ENCODE measurements at regions not wholly inside any gene's neighbourhood (a gene's known extent, or its start where the extent isn't known, plus 50 kb on each side); places are given as distances from the start of the nearest gene placed in this dataset.

- POLR2A ChIA-PET = no interaction called here
- CTCF ChIA-PET = no interaction called here
- no peaks in the 10 kb centered on the region for H3K79me2 ChIP-seq (ENCODE audit: insufficient read depth, low read length)
- intact Hi-C loops (cut with micrococcal nuclease) = no loop called here
- RAD21 ChIA-PET (ENCODE audit: low non-redundant PET in 1 of 2, low total read pairs in 2 of 2, uncharacterized antibody in 2 of 2, unreplicated experiment in 2 of 2) = no interaction called here
- no peaks in the 10 kb centered on the region for H3K9me2 ChIP-seq (ENCODE audit: insufficient read depth)
- BruUV-seq (replicated peaks) = no TSS peak
- H3K4me2 ChIP-seq (ENCODE audit: low read length) = no peak overlapping the region
- no peak overlapping the region for H3K4me3 ChIP-seq (replicated peaks in 1 of 2; ENCODE audit: low read depth in 1 of 2, low read length in 2 of 2)
- DNase-seq (ENCODE audit: low read depth, low spot score) (no peak), ATAC-seq (no peak)
- TF ChIP-seq SP1 (IDR thresholded peaks at IDR 0.05; ENCODE audit: low read depth) (no peak), EZH2phosphoT487 (IDR thresholded peaks at IDR 0.05; ENCODE audit: borderline replicate concordance) (no peak), CBX3 (IDR thresholded peaks at IDR 0.05; ENCODE audit: low read depth) (no peak), FOSL1 (IDR thresholded peaks at IDR 0.05; ENCODE audit: low read depth) (no peak), CEBPB (IDR thresholded peaks at IDR 0.05; ENCODE audit: low read depth) (no peak), JUND (IDR thresholded peaks at IDR 0.05) (no peak), ZFX (IDR thresholded peaks at IDR 0.05) (no peak), TCF7L2 (IDR thresholded peaks at IDR 0.05; ENCODE audit: borderline replicate concordance, extremely low read depth, insufficient read depth, insufficient read length) (no peak)
- peaks cover 4 to 32% of the 10 kb centered on the region in 2 experiments; a peak in 2 of 4 replicates for H3K9me3 ChIP-seq (ENCODE audit: control insufficient read depth in 1 of 2, insufficient read depth in 1 of 2, low read depth in 1 of 2, low read length in 2 of 2)
- no peaks in the 10 kb centered on the region for H3K27me3 ChIP-seq (ENCODE audit: insufficient read depth, low read length)
- H3K27ac ChIP-seq (ENCODE audit: low read depth, low read length) = no peak overlapping the region
- no peak overlapping the region for H3K9ac ChIP-seq (ENCODE audit: low read length)
- H4K20me1 ChIP-seq (ENCODE audit: insufficient read depth) = no peaks in the 10 kb centered on the region
- no peaks in the 10 kb centered on the region for H3K4me1 ChIP-seq (ENCODE audit: control insufficient read depth in 1 of 2, insufficient read depth in 2 of 2, low read length in 2 of 2)
- H3K36me3 ChIP-seq (ENCODE audit: control insufficient read depth in 1 of 2, insufficient read depth in 2 of 2, low read length in 2 of 2) = no peaks in the 10 kb centered on the region
- H2AFZ ChIP-seq (ENCODE audit: low read depth, low read length, poor library complexity, severe bottlenecking) = no peak overlapping the region
Observed at GRCh38 chr2:116879650-116880160, 934.8 kb upstream of the DDX18 start.

DNA sequence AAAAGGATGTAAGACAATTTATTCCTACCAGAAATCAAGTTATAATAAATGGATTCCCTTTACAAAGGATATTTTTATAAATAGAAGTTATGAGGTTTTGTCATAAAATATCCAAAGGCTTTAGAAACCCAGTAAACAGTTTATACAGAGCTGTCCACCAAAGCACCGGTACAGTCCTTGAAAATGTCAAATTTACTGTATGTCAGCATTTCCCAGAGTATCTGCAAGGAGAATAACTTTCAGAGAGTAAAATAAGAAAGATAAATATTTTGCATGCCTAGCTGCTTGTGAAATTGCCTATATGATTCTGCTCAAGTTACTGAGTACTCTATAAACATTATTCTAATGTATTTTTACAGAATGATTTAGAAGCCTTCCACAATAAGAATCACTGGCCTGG is 923.3 kb upstream of the DDX18 start:
- peaks cover 12 to 24% of the 10 kb centered on the region in 2 experiments; a peak in 2 of 4 replicates for H3K9me3 ChIP-seq (ENCODE audit: control insufficient read depth in 1 of 2, insufficient read depth in 1 of 2, low read depth in 1 of 2, low read length in 2 of 2)
- H3K27me3 ChIP-seq (ENCODE audit: insufficient read depth, low read length) = no peaks in the 10 kb centered on the region
- ATAC-seq = no peak
- TF ChIP-seq EGR1 (IDR thresholded peaks at IDR 0.05; ENCODE audit: low read depth) (no peak), ELF1 (IDR thresholded peaks at IDR 0.05; ENCODE audit: borderline replicate concordance, low read depth) (no peak), ZNF274 (IDR thresholded peaks at IDR 0.05; ENCODE audit: low read depth, low read length) (no peak), ZFX (IDR thresholded peaks at IDR 0.05) (no peak), JUND (IDR thresholded peaks at IDR 0.05) (no peak), YY1 (IDR thresholded peaks at IDR 0.05; ENCODE audit: extremely low read depth, insufficient replicate concordance, low read depth, low read length) (no peak)
- H3K4me2 ChIP-seq (ENCODE audit: low read length) = no peak overlapping the region
- CTCF ChIA-PET = no interaction called here
- RAD21 ChIA-PET (ENCODE audit: low non-redundant PET in 1 of 2, low total read pairs in 2 of 2, uncharacterized antibody in 2 of 2, unreplicated experiment in 2 of 2) = no interaction called here
- no peaks in the 10 kb centered on the region for H3K4me1 ChIP-seq (ENCODE audit: control insufficient read depth in 1 of 2, insufficient read depth in 2 of 2, low read length in 2 of 2)
- H3K36me3 ChIP-seq (ENCODE audit: control insufficient read depth in 1 of 2, insufficient read depth in 2 of 2, low read length in 2 of 2) = no peaks in the 10 kb centered on the region
- no peaks in the 10 kb centered on the region for H3K9me2 ChIP-seq (ENCODE audit: insufficient read depth)
- POLR2A ChIA-PET = no interaction called here
- no peak overlapping the region for H3K9ac ChIP-seq (ENCODE audit: low read length)
- H3K4me3 ChIP-seq (replicated peaks in 1 of 2; ENCODE audit: low read depth in 1 of 2, low read length in 2 of 2) = no peak overlapping the region
- H4K20me1 ChIP-seq (ENCODE audit: insufficient read depth) = no peaks in the 10 kb centered on the region
- no peak for DNase-seq (ENCODE audit: low read depth, low spot score)
- intact Hi-C loops (cut with micrococcal nuclease) = no loop called here
- H3K79me2 ChIP-seq (ENCODE audit: insufficient read depth, low read length) = no peaks in the 10 kb centered on the region
- H2AFZ ChIP-seq (ENCODE audit: low read depth, low read length, poor library complexity, severe bottlenecking) = no peak overlapping the region
- no TSS peak for BruUV-seq (replicated peaks)
- no peak overlapping the region for H3K27ac ChIP-seq (ENCODE audit: low read depth, low read length)
